ENCODE measurements at regions not wholly inside any gene's neighbourhood (a gene's known extent, or its start where the extent isn't known, plus 50 kb on each side); places are given as distances from the start of the nearest gene placed in this dataset.

GRCh38 chr17:14813649-14814370 is 451.3 kb downstream of the PMP22 start:
- no peak for DNase-seq

GRCh38 chr17:14808425-14808824 is 456.7 kb downstream of the PMP22 start:
- DNase-seq = no peak

- DNase-seq = peak in 1 of 14 donors; percentile 8
These were observed 459.8 kb downstream of the PMP22 start for GRCh38 chr17:14805348-14805747.

GRCh38 chr17:14803826-14804225 is 461.3 kb downstream of the PMP22 start:
- peak in 2 of 14 donors; percentile 6 to 10 for DNase-seq

GRCh38 chr17:14797801-14798200 is 467.3 kb downstream of the PMP22 start:
- DNase-seq = no peak

GRCh38 chr17:14797021-14797420 is 468.1 kb downstream of the PMP22 start:
- DNase-seq = no peak

- no peak for DNase-seq
These were observed 470.2 kb downstream of the PMP22 start for GRCh38 chr17:14794961-14795360.

GRCh38 chr17:14793237-14793636 is 471.9 kb downstream of the PMP22 start:
- DNase-seq = no peak

GRCh38 chr17:14792746-14793145 is 472.4 kb downstream of the PMP22 start:
- peak in 1 of 14 donors; percentile 2 for DNase-seq

- no peak for DNase-seq
These were observed 473.9 kb downstream of the PMP22 start for GRCh38 chr17:14791221-14791620.

- DNase-seq = no peak
These were observed 474.6 kb downstream of the PMP22 start for GRCh38 chr17:14790521-14790920.

- DNase-seq = no peak
These were observed 480.0 kb downstream of the PMP22 start for GRCh38 chr17:14784997-14785696.

- DNase-seq = no peak
These were observed 480.2 kb downstream of the HS3ST3B1 start for GRCh38 chr17:14781123-14781522.

- no peak for DNase-seq
These were observed 479.3 kb downstream of the HS3ST3B1 start for GRCh38 chr17:14780097-14780651.

GRCh38 chr17:14779241-14779640 is 478.4 kb downstream of the HS3ST3B1 start:
- DNase-seq = no peak

- no peak for DNase-seq
These were observed 476.4 kb downstream of the HS3ST3B1 start for GRCh38 chr17:14777291-14777690.

- no peak for DNase-seq
These were observed 475.9 kb downstream of the HS3ST3B1 start for GRCh38 chr17:14776791-14777190.

GRCh38 chr17:14775731-14776492 is 475.0 kb downstream of the HS3ST3B1 start:
- DNase-seq = no peak

- no peak for DNase-seq
These were observed 473.9 kb downstream of the HS3ST3B1 start for GRCh38 chr17:14774774-14775173.

GRCh38 chr17:14772776-14773175 is 471.9 kb downstream of the HS3ST3B1 start:
- no peak for DNase-seq

- DNase-seq = no peak
These were observed 470.7 kb downstream of the HS3ST3B1 start for GRCh38 chr17:14771543-14771942.

GRCh38 chr17:14768923-14769322 is 468.0 kb downstream of the HS3ST3B1 start:
- DNase-seq = no peak

All from C1 segment of cervical spinal cord (tissue), 14 donors.